ENCODE measurements at regions not wholly inside any gene's neighbourhood (a gene's known extent, or its start where the extent isn't known, plus 50 kb on each side); places are given as distances from the start of the nearest gene placed in this dataset.

DNA sequence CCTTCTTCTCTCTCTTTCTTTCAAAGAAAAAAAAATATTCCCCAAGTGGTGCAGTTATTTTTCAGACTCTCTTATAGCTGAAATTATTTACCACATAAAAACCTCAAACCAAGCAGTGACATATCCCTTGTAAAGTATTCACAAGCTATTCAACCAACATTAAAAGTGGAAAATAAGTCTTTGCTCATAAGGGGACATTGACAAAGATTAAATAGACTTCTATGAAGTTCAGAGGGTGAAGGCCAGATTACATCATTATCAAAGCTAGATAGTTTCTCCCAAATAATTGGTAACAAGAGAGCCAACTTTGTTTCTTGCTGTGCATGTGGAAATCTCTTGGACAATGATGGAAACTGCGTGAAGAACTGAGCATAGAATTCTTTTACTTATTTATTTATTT, 379.8 kb upstream of the RSPO3 start:
- no peak for DNase-seq (ENCODE audit: low read depth in 2 of 2)

- no peak for DNase-seq (ENCODE audit: low read depth in 2 of 2)
Observed at GRCh38 chr6:126743076-126743475, 375.4 kb upstream of the RSPO3 start.

DNA sequence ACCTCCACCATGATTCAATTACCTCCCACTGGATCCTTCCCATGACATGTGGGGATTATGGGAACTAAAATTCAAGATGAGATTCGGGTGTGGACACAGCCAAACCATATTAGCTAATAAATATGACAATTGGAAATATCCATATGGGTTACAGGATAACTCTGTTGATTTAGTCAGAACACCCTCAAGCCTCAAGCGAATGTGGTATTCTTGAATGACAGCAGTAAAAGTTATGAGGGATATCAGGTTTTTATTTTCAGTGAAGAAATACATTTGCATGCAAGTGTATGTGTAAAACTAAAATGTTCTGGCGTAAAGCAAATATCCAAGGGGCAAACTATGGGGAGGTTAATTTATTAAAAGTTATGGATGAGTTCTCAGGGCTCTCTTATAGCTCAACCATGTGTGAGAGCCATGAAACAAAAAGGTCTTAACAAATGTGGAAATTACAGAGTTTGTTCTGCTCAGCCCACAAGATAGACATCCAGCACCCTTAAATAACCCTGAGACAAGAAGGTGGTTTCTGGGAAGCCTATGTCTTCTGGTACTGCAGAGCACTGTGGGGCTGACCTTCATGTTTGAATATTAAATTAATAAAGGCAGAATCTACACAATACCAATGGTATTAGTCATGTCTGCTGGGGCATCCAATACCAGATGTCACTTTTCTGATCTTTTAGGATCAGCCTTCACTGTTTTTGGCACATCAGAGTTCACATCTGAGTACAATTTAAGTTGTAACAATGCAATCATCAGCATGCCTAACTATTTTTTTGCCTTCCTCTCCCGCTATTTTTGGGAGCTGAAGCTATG, 370.5 kb upstream of the RSPO3 start:
- DNase-seq (ENCODE audit: low read depth in 2 of 2): no peak

DNA sequence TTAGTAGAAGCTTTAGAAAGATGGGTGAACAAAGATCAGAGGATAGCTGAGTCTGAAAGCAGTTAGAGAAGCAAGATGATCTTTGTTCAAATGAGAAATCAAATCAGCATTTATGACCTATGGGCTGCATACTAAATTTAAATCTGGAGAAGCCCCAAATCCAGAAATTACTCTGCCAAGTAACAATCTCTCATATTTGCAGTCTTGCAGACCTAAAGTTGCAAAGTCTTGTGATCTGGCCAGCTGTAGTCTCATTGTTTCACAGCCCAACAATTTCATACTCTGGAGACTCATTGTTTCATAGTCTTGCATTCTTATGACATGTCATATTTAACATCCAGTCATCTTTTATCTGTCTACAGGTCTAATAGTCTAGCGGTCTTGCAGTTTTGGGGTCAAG, 364.9 kb upstream of the RSPO3 start:
- no peak for DNase-seq (ENCODE audit: low read depth in 2 of 2)

GRCh38 chr6:126761854-126762253, 356.6 kb upstream of the RSPO3 start:
- no peak for DNase-seq (ENCODE audit: low read depth in 2 of 2)

- no peak for DNase-seq (ENCODE audit: low read depth in 2 of 2)
Observed at GRCh38 chr6:126764104-126764503, 354.4 kb upstream of the RSPO3 start.

GRCh38 chr6:126764671-126765070, 353.8 kb upstream of the RSPO3 start:
- DNase-seq (ENCODE audit: low read depth in 2 of 2): no peak

- no peak for DNase-seq (ENCODE audit: low read depth in 2 of 2)
Observed at GRCh38 chr6:126766820-126767219, 351.7 kb upstream of the RSPO3 start.

GRCh38 chr6:126767711-126768110, 350.8 kb upstream of the RSPO3 start:
- no peak for DNase-seq (ENCODE audit: low read depth in 2 of 2)

DNA sequence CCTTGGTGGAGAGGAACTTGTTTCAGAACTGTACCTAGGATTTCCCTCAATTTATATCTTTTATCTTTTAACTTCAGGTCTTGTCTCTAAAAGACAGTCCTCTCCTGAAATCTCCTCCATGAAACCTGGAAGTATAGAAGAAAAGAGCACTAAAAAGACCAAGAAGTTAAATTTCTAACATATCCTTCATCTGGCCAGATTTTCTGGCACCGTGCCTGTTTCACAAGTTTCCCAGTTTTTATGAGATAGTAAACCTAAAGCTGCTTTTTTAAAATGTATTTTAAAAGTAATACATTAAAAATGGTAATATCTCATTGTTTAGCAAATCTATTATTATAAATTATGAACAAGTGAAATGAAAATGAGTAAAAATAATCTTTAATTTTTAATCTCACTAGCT, 348.3 kb upstream of the RSPO3 start:
- DNase-seq (ENCODE audit: low read depth in 2 of 2): no peak

GRCh38 chr6:126773112-126773805, 345.2 kb upstream of the RSPO3 start:
- no peak for DNase-seq (ENCODE audit: low read depth in 2 of 2)

- no peak for DNase-seq (ENCODE audit: low read depth in 2 of 2)
Observed at GRCh38 chr6:126779331-126779730, 339.1 kb upstream of the RSPO3 start.

GRCh38 chr6:126781582-126781981, 336.9 kb upstream of the RSPO3 start:
- DNase-seq (ENCODE audit: low read depth in 2 of 2): no peak

DNA sequence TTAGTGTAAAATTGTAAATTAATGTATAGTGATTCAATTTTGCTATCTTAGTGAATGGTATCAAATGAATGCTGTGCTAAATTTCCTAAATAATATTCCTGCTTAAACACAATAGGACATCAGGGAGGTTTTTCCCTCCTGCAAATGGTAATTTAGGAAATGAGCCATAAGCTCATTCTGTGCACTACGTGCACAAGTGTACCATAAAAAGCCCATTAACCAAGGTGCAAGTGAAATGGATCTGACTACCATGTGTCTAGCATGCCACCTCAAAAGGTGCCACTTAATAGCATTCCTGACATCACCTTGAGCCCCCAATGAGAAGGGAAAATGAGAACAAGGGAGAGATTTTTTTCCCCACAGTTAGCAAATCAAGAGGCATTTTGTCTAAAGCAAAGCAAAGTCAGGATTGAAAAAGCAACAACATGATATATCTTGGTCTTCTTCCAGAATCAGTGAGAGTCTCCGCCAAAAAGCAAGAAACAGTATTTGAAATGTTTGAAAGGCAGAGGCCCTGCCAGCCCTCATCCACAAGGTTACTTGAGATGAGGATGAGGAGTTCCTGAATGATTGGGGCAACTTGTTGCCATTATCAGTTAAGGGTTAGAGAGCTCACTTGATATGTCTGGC, 334.2 kb upstream of the RSPO3 start:
- DNase-seq (ENCODE audit: low read depth in 2 of 2): no peak

DNA sequence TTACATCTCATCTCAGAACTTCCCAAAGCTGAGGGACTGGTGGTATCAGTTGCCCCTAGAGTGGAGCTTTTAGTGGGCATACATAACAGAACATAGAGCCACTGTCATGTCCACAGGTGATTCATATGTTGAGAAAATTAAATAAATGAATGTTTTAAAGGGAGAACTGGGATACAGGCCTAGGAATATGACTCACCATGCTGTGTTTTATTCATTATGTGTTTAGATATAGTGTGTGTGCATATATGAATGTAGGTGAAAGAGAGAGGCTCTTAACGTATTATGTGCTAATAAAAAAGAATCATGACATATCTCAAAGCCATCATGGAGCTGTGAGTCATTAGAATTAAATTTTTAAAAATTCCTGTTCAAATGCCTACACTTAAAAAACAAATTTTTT, 332.2 kb upstream of the RSPO3 start:
- DNase-seq (ENCODE audit: low read depth in 2 of 2): no peak

GRCh38 chr6:126787635-126788034, 330.8 kb upstream of the RSPO3 start:
- DNase-seq (ENCODE audit: low read depth in 2 of 2): no peak

DNA sequence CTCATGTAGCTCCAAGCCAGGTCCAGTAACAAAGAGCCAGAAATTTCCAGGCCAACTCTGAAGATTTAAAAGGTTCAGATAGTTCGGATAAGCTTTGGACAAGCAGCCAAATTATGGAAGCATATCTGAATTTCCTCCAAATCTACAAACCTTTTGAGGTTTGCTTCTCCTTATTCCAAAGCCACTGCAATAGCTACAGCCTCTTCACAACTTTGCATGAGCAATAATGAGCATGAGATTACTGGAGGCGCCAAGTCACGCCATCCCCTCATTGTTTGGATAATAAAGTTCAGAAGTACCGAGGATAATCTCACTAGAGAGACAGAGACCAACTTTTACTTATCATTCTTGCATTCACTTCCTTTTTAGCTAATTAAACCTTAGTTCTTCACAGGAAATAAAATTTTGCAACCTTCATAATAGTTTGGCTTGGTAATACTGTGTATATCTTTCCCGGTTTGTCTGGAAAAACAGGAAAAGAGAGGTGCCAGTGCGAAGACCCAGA, 329.6 kb upstream of the RSPO3 start:
- no peak for DNase-seq (ENCODE audit: low read depth in 2 of 2)

- no peak for DNase-seq (ENCODE audit: low read depth in 2 of 2)
Observed at GRCh38 chr6:126792340-126793085, 326.0 kb upstream of the RSPO3 start.

- no peak for DNase-seq (ENCODE audit: low read depth in 2 of 2)
Observed at GRCh38 chr6:126795161-126795560, 323.3 kb upstream of the RSPO3 start.

GRCh38 chr6:126797981-126798380, 320.5 kb upstream of the RSPO3 start:
- DNase-seq (ENCODE audit: low read depth in 2 of 2): no peak

- no peak for DNase-seq (ENCODE audit: low read depth in 2 of 2)
Observed at GRCh38 chr6:126803769-126804168, 314.7 kb upstream of the RSPO3 start.

Measured in lung microvascular endothelial cell (primary cell).